BE2C (cell line): ENCODE measurements at regions not wholly inside any gene's neighbourhood (a gene's known extent, or its start where the extent isn't known, plus 50 kb on each side); places are given as distances from the start of the nearest gene placed in this dataset.
"Not testable (repeated sequence)": the region's sequence is repeated elsewhere in the genome, so short reads cannot be mapped to it uniquely, and the experiment has no call there.

Source experiments
- DNase-seq: peaks from one replicate; pipeline ENCODE4 v3.0.0-alpha.2; 2020
- H3K27me3 ChIP-seq: fragments of 250-450 bp; sonication (Bioruptor Pico); 2 replicates; pipeline ENCODE4 v1.5.1; 2020; ENCODE audit warnings: mild to moderate bottlenecking
- H3K36me3 ChIP-seq: fragments of 250-450 bp; sonication (Bioruptor Pico); 2 replicates; pipeline ENCODE4 v1.5.1; 2020; ENCODE audit warnings: mild to moderate bottlenecking
- H3K4me1 ChIP-seq: fragments of 250-450 bp; sonication (Bioruptor Pico); 2 replicates; pipeline ENCODE4 v1.5.1; 2020
- H3K4me3 ChIP-seq: 2 replicates; pipeline ENCODE4 v1.5.1; 2011; ENCODE audit warnings: low read depth, low read length
- H3K9me3 ChIP-seq: fragments of 250-450 bp; sonication (Bioruptor Pico); 2 replicates; pipeline ENCODE4 v1.5.1; 2020
- TF ChIP-seq, protein P1 (sequence below): IDR thresholded peaks from 2 replicates; pipeline ENCODE4 v1.5.1; 2012; ENCODE audit warnings: mild to moderate bottlenecking, low read depth, low read length

DNA sequence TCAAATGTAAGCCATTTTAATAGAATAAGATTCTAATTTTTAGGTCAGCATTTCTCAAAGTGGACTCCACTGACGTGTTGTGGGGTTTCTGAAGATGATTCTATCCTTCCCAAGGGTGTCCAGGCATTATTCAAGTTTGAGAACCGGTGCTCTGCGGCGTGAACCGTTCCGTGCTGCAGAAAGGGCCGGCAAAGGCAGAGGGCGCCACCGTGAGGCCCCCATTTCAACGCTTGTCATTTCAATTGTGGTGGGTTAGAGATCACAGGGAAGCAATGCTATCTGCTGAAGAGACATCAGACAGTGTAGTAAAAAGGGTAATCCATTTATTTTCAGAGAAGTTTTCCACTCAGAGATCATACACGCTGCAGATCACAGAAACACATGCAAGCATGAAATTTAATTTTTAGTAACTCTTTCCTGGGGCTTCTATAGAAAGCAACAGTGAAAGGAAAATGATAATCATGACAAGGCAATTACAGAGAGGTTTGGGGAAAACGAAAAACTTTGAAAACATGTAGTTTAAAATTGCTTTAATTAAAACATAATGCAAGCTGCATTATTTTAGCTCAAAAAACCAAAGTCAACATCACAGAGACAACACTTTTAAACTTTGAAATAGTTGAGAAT lies 201.7 kb downstream of the EXOC5 start:
- Histone ChIP-seq H3K27me3 (peaks cover 65% of the 10 kb centered on the region), H3K9me3 (no peaks in the 10 kb centered on the region), H3K36me3 (no peaks in the 10 kb centered on the region), H3K4me1 (no peaks in the 10 kb centered on the region), H3K4me3 (no peak overlapping the region)
- peak; percentile 59 for DNase-seq
- TF ChIP-seq, protein P1, sequence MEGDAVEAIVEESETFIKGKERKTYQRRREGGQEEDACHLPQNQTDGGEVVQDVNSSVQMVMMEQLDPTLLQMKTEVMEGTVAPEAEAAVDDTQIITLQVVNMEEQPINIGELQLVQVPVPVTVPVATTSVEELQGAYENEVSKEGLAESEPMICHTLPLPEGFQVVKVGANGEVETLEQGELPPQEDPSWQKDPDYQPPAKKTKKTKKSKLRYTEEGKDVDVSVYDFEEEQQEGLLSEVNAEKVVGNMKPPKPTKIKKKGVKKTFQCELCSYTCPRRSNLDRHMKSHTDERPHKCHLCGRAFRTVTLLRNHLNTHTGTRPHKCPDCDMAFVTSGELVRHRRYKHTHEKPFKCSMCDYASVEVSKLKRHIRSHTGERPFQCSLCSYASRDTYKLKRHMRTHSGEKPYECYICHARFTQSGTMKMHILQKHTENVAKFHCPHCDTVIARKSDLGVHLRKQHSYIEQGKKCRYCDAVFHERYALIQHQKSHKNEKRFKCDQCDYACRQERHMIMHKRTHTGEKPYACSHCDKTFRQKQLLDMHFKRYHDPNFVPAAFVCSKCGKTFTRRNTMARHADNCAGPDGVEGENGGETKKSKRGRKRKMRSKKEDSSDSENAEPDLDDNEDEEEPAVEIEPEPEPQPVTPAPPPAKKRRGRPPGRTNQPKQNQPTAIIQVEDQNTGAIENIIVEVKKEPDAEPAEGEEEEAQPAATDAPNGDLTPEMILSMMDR = peak; percentile 78

DNA sequence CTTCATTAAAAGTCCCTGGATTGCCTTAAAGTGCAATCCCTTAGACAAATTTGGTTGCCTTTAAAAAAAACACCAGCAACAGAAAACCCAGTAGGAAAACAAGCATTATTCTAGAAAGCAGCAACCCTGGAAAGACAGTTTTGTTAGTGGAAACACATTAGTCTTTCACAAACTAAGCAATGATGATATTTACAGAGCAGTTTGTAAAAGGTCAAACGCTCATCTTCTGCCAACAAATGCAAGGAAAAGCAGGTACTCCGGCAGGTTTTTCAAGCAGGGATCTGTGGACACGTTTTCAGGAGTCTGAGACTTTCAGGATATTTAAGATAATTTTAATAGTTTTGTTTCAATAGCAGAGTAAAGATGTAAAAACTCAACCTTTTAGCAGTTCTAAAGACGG lies 202.2 kb downstream of the EXOC5 start:
- H3K4me3 ChIP-seq = no peak overlapping the region
- no peaks in the 10 kb centered on the region for H3K36me3 ChIP-seq
- DNase-seq = no peak
- TF ChIP-seq, protein P1 = no peak
- no peaks in the 10 kb centered on the region for H3K4me1 ChIP-seq
- peaks cover 61% of the 10 kb centered on the region for H3K27me3 ChIP-seq
- H3K9me3 ChIP-seq = no peaks in the 10 kb centered on the region

DNA sequence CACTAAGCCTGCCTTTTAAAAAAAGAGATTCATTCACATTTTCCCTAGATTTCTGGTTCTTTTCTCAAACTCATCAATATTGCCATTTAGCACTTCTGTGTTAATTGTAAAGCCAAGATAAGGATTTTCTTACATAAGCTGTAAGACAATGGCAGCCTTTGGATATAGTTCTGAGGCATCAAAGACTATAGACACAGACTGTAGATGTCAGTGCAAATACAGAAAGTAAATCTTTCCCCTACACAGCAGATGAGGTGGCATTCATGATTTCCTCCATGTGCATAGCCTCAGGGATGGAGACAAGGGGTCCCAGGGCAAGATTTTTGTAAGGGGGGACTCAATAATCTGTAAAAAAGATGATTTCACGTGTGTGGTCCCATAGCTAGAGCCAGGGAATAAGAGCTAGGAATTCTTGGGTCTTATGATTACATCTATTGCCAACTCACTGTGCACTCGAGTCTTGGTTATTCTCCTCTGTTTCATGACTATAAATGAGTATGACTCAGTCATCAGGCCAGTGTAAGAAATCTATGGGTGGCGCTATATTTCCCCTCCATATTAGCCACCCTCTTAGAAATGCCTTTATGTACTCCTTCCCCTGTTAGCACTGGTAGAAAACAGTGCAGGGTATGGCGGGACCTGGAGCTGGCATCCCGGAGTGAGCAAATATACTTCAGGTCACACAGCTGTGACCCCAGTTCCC lies 207.5 kb downstream of the EXOC5 start:
- DNase-seq = no peak
- TF ChIP-seq, protein P1 = no peak
- no peaks in the 10 kb centered on the region for H3K36me3 ChIP-seq
- no peaks in the 10 kb centered on the region for H3K4me1 ChIP-seq
- no peaks in the 10 kb centered on the region for H3K9me3 ChIP-seq
- H3K4me3 ChIP-seq = no peak overlapping the region
- peaks cover 30% of the 10 kb centered on the region for H3K27me3 ChIP-seq

DNA sequence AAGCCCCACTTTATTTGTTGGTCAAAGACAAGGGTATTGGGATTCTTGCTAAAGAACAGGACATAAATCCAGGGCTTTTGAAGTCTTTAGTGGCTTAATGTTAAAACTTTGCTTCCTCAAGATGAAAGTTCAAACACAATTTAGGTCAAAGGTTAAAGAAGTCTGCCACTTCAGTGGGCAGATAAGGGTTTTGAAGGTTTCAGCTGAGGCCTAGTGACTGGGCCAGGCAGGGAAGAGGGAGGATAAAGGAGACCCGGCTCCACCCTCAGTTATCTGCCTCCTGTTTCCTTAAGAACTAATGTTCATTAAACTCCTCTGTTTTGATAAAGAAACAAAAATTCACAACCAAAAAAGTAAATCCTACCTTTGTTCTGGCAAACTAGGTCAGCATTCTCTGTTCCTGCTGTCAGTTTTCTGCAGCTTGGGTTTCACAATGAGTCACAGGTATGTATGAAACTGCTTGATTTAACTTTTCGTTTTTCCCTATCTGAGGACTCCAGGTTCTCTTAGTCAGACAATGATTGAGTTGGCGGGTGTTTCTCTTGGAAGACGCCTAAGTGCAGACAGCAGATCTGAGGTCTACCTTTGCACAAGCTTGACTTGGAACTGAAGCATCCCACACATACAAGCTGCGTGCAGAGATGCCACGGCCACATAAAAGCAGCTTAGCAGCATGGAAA lies 208.3 kb downstream of the EXOC5 start:
- no peaks in the 10 kb centered on the region for H3K4me1 ChIP-seq
- H3K4me3 ChIP-seq = no peak overlapping the region
- H3K9me3 ChIP-seq = no peaks in the 10 kb centered on the region
- no peaks in the 10 kb centered on the region for H3K36me3 ChIP-seq
- TF ChIP-seq, protein P1 = no peak
- H3K27me3 ChIP-seq = peaks cover 22% of the 10 kb centered on the region
- DNase-seq = no peak

DNA sequence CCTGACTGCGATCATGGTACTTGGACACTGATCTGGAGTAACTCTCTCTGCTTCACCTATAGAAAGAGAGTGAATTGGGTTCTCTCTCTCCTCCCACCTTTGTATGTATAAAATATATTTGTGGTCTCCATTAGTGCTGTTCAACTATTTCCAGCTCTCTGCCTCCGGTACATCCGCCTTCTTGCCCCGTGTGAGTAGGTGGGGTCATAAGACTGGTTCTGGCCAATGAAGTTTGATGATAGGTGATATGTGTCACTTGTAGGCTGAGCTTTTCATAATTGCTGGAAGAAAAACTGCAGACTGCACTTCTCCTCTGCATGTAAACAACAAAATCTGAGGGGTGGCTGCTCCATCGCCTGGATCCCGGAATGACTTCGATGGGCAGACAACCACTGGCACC lies 210.4 kb downstream of the EXOC5 start:
- H3K4me1 ChIP-seq = no peaks in the 10 kb centered on the region
- no peak overlapping the region for H3K4me3 ChIP-seq
- TF ChIP-seq, protein P1 = no peak
- H3K36me3 ChIP-seq = no peaks in the 10 kb centered on the region
- no peak for DNase-seq
- peaks cover 10% of the 10 kb centered on the region for H3K27me3 ChIP-seq
- no peaks in the 10 kb centered on the region for H3K9me3 ChIP-seq

DNA sequence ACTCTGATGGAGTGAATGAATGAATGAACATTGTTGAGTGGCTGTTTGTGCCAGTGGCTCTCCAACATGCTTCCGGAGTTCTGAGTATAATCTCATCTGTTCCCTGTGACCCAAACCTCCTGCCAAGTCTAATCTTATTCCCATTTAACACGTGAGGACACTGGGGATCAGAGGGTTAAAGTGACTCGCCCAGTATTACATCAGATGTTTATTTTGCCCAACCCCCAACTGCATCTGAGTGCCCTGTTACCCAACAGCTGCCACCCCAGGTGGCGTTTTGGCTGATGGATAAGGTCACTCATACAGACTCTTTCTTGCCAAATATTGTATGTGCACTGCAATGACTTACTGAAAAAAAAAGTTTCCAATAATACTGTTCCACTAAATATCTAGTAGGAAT lies 210.9 kb downstream of the EXOC5 start:
- Histone ChIP-seq H3K4me1 (no peaks in the 10 kb centered on the region), H3K9me3 (no peaks in the 10 kb centered on the region), H3K4me3 (no peak overlapping the region), H3K36me3 (no peaks in the 10 kb centered on the region), H3K27me3 (peaks cover 5% of the 10 kb centered on the region; the same call in 1 of the 2 replicates)
- TF ChIP-seq, protein P1 = no peak
- no peak for DNase-seq

DNA sequence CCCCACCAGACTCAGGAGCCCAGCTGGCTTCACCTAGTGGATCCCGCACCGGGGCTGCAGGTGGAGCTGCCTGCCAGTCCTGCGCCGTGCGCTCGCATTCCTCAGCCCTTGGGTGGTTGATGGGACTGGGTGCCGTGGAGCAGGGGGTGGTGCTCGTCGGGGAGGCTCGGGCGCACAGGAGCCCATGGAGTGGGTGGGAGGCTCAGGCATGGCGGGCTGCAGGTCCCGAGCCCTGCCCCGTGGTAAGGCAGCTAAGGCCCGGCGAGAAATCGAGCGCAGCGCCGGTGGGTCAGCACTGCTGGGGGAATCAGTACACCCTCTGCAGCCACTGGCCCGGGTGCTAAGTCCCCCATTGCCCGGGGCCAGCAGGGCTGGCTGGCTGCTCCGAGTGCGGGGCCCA lies 212.2 kb downstream of the EXOC5 start:
- H3K4me1 ChIP-seq, H3K4me3 ChIP-seq, H3K27me3 ChIP-seq, H3K9me3 ChIP-seq, H3K36me3 ChIP-seq, DNase-seq: not testable (repeated sequence)
